GM10248 (cell line): ENCODE measurements at regions not wholly inside any gene's neighbourhood (a gene's known extent, or its start where the extent isn't known, plus 50 kb on each side); places are given as distances from the start of the nearest gene placed in this dataset.

Source experiments
- CTCF ChIA-PET: fragments of 300-600 bp; sonication (Branson Sonifier 250); formaldehyde crosslinking; extraction: SDS; loops from one replicate; lab custom pipeline; 2021; ENCODE audit warnings: antibody characterized with exemption; lab: Yijun Ruan, JAX
- POLR2A ChIA-PET: fragments of 350-650 bp; sonication (Branson Sonifier 250); formaldehyde crosslinking; extraction: SDS; loops from one replicate; lab custom pipeline; 2020; ENCODE audit warnings: antibody characterized with exemption; lab: Yijun Ruan, JAX
- DNase-seq: peaks from one replicate; pipeline ENCODE4 v3.0.0; 2012; ENCODE audit errors: extremely low spot score
- TF ChIP-seq, protein P1 (sequence below): IDR thresholded peaks from 2 replicates; pipeline ENCODE4 v1.5.1; 2012; ENCODE audit warnings: mild to moderate bottlenecking, low read depth; ENCODE audit errors: extremely low read depth, missing control alignments, control extremely low read depth

DNA sequence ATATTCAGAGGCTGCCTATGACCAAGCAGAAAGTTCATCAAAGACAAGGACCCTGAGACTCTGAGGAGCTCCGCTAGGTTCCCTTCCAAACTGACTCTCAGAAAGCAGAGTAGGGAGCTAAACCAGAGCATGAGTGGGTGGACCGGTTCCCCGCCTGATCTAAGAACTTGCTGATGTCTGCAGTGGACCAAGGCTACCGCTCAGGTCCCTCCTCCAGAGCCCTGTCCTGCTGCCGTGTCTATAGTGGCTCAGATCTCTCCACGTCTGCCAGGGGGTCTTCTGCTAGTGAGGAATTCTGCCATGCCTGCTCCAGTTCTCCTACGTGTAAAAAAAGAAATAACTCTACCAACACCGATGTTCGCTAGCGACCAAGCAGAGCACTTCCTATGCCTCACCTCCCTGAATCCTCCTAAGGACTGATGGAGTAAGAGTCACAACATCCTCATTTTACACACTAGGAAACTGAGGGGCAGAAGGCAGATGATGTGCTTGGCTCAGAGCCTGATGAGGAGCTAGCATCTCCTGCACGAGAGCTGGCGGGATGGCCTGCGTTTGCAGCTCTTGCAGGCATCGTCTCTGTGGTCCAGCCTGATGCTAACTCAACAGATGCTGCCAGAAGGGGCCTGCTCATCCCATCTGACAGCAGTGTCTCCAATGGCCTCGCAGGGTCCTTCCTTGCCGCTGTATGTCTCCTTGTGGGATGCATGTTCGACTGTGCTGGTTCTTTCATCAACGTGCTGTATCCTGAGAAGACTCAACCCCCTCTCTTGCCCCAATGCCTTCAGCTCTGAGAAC, 265.5 kb downstream of the C16orf95 start:
- ChIA-PET POLR2A (no interaction called here), CTCF (interaction anchor here (2.7 kb wide), 1 partner anchor 11 kb away, joined by 12 read pairs; no protein-coding TSS in a partner anchor)
- no peak for DNase-seq
- TF ChIP-seq, protein P1, sequence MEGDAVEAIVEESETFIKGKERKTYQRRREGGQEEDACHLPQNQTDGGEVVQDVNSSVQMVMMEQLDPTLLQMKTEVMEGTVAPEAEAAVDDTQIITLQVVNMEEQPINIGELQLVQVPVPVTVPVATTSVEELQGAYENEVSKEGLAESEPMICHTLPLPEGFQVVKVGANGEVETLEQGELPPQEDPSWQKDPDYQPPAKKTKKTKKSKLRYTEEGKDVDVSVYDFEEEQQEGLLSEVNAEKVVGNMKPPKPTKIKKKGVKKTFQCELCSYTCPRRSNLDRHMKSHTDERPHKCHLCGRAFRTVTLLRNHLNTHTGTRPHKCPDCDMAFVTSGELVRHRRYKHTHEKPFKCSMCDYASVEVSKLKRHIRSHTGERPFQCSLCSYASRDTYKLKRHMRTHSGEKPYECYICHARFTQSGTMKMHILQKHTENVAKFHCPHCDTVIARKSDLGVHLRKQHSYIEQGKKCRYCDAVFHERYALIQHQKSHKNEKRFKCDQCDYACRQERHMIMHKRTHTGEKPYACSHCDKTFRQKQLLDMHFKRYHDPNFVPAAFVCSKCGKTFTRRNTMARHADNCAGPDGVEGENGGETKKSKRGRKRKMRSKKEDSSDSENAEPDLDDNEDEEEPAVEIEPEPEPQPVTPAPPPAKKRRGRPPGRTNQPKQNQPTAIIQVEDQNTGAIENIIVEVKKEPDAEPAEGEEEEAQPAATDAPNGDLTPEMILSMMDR = no peak

DNA sequence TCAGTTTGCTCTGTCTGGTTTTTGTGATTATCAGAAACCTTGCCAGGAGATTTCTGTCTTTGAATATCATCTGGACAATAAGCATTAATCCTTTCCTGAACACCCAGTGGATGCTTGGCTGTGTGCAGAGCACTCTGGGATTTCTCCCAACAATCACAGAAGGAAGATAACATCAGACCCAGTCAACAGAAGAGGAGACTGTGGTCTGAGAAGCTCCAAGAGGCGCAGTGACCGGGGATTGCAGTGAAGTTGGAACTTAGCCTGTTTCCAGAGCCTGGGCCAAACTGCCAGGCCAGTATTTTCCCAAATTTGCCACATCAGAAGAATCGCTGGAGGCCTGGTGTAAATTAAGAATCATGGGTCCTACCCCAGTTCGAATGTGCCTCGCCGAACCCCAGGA, 264.7 kb downstream of the C16orf95 start:
- ChIA-PET CTCF (interaction anchor here (2.7 kb wide), 1 partner anchor 10 kb away, joined by 12 read pairs; no protein-coding TSS in a partner anchor), POLR2A (no interaction called here)
- TF ChIP-seq, protein P1 = no peak
- DNase-seq = no peak

DNA sequence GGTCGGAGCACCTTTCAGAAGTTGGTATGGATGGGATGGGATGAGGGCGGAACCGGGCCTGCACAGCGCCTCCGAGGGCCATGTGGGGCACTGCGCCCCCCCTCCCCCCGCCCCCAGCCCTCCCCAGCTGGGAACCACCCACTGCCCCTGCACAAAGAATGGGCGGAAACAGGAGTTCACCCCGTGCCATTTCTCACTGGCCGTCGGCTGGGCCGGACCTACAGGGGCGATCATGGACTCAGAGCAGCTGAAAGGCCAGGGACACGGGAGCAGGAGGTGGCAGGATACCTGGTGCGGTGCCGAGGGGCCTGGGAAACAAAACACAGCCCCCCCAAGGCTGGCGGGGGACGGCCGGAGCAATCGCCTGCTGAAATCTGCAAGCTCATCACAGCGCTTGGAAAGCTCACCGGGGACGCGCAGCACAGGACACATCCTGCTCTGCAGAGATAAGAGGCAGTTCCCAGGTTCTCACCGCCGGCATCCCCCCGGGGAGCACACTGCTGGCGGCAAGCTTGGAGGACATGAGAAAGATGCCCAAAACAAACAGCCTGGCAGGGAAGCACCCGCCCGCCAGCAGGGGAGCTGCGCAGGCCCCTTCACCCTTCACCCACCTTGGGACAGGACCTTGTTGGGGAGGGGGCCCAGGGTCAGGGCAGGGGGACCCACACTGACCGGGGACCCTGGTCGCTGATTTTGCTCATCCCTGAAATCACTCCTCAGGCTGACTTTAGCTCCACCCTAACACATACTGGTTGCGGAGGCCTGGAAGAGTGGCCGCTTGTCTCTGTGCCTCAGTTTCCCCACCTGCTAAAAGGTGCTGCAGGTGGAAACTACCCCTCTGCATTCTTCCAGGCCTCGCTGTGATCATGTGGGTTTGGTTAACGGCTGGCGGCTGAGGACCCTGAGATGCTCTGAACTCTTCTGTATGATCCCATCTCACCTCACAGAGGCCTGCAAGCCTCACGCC, 263.9 kb downstream of the C16orf95 start:
- ChIA-PET POLR2A (no interaction called here), CTCF (interaction anchor here (1.1 to 1.3 kb wide), 2 partner anchors 10 kb away, joined by 3 read pairs; no protein-coding TSS in a partner anchor)
- TF ChIP-seq, protein P1 = no peak
- DNase-seq = no peak

DNA sequence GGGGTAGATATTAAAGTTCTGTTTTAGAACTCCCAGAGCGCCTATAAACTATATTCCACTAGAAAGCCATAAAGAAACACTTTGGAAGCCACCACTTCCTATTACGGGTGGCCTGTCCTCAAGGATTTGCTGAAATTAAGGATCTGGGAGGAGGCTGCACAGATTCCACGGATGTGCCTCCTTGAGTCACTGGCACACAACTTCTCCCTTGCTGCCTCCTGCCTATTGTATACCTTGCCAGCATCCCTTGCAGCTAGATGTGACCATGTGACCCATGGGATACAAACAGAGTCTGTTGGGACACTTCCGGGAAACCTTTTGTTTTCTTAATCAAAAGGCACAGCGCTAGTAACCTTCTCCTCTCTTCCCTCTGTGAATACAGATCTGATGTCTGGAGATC, 263.0 kb downstream of the C16orf95 start:
- ChIA-PET POLR2A (no interaction called here), CTCF (interaction anchor here (1.1 to 1.3 kb wide), 2 partner anchors 9 to 10 kb away, joined by 3 read pairs; no protein-coding TSS in a partner anchor)
- TF ChIP-seq, protein P1 = no peak
- DNase-seq = no peak

DNA sequence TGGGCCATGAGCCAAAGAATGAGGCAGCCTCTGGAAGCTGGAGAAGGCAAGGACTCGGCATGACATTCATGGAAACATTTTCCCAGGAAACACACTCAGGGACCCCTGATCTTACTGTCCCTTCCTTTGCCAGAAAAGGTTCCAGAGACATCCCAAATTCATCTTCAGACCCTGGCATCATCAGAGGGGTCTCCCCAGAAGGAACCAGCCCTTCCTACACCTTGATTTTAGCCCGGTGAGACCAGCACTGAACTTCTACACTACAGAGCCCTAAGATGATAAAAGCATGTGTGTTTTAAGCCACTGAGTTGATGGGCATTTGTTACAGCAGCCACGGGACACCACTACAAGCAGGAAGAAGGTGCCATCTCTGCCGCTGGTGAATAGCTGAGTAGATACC, 262.3 kb downstream of the C16orf95 start:
- POLR2A ChIA-PET = no interaction called here
- CTCF ChIA-PET = interaction anchor here (1.1 to 1.5 kb wide), 2 partner anchors 11 to 22 kb away, joined by 3 read pairs; no protein-coding TSS in a partner anchor
- DNase-seq = no peak
- TF ChIP-seq, protein P1 = no peak

DNA sequence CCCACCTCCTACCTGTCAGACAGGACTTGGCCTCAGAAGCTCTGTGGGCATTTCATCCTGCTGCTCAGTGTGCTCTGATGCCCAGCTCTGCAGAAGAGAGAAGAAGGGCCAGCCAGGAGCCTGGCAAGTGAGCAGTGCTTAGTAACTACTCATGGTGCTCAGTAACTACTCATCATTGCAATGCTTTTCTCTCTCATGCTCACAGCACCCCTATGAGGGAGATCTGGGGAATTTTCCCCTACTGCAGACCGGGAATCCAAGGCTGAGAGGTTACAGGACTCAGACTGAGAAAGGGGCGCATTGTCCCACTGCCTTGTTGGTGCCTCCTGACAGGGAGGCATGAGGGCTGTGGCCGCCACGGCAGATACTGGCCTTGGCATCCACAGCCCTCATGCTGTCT, 261.1 kb downstream of the C16orf95 start:
- ChIA-PET CTCF (interaction anchor here (1.5 kb wide), 1 partner anchor 21 kb away, joined by 3 read pairs; no protein-coding TSS in a partner anchor), POLR2A (no interaction called here)
- TF ChIP-seq, protein P1 = no peak
- DNase-seq = no peak
